K562 (cell line): ENCODE measurements at regions not wholly inside any gene's neighbourhood (a gene's known extent, or its start where the extent isn't known, plus 50 kb on each side); places are given as distances from the start of the nearest gene placed in this dataset.

Experiments
- ATAC-seq: fragments of 200-7000 bp; cut with Tn5 transposase; 3 replicates; pipeline ENCODE4 v1.9.1; 2020; ENCODE audit warnings: moderate library complexity
- BruUV-seq: library from RNA; stranded (reverse); fragments of 400-500 nt; replicated peaks from 2 replicates; lab custom pipeline; 2021; lab: Mats Ljungman, UMichigan
- CTCF ChIA-PET: fragments of 300-600 bp; formaldehyde crosslinking; extraction: SDS; loops from one replicate; lab custom pipeline; 2021; ENCODE audit warnings: low intra/inter-chr PET ratio; lab: Yijun Ruan, JAX
- POLR2A ChIA-PET: fragments of 300-600, 350-650 bp; sonication (Branson Sonifier 250); formaldehyde crosslinking; extraction: SDS; loops from one replicate; lab custom pipeline; 2021; ENCODE audit warnings: antibody characterized with exemption, inconsistent platforms; lab: Yijun Ruan, JAX
- DNase-seq, 4 experiments: peaks; one replicate each; pipeline versions ENCODE4 v3.0.0 to v3.0.0-alpha.2; 2011 to 2018; ENCODE audit warnings: low spot score in 3 of 4, mixed read lengths in 3 of 4; ENCODE audit errors: extremely low read depth in 1 of 4
- FAIRE-seq: peaks from 2 replicates; lab custom pipeline; 2011; peaks lifted over from hg19 to GRCh38; lab: Jason Lieb, UNC
- H2AFZ ChIP-seq: 2 replicates; pipeline ENCODE4 v1.6.0; 2011; ENCODE audit warnings: low read depth, low read length, control low read depth, inconsistent platforms
- H3K27ac ChIP-seq: fragments of 200-600 bp; 3 replicates; pipeline ENCODE4 v1.8.0; 2011; ENCODE audit warnings: low read depth, mild to moderate bottlenecking, control low read depth, inconsistent platforms, low read length, moderate library complexity, mixed read lengths; ENCODE audit errors: extremely low read depth
- H3K27me3 ChIP-seq, 2 experiments: fragments of 300-600 bp in 1 of 2; 2 replicates in 1 of 2; 3 replicates in 1 of 2; pipeline versions ENCODE4 v1.6.0 to v1.8.0; 2011; ENCODE audit warnings: inconsistent platforms in 2 of 2, low read length in 2 of 2, mild to moderate bottlenecking in 1 of 2, mixed read lengths in 1 of 2, moderate library complexity in 1 of 2; ENCODE audit not compliant: control insufficient read depth in 2 of 2, insufficient read depth in 2 of 2
- H3K36me3 ChIP-seq: fragments of 300-600 bp; 3 replicates; pipeline ENCODE4 v1.8.0; 2011; ENCODE audit warnings: mild to moderate bottlenecking, low read length, inconsistent platforms; ENCODE audit not compliant: control insufficient read depth, insufficient read depth
- H3K4me1 ChIP-seq, 2 experiments: fragments of 200-600 bp in 1 of 2; replicated peaks in 1 of 2; 2 replicates in 1 of 2; 3 replicates in 1 of 2; pipeline versions ENCODE4 v1.5.1 to v1.8.0; 2011; ENCODE audit warnings: inconsistent platforms in 2 of 2, low read length in 2 of 2, mild to moderate bottlenecking in 1 of 2, mixed read lengths in 1 of 2, moderate library complexity in 1 of 2; ENCODE audit not compliant: control insufficient read depth in 2 of 2, insufficient read depth in 2 of 2
- H3K4me2 ChIP-seq: 2 replicates; pipeline ENCODE4 v1.6.1; 2011; ENCODE audit warnings: low read length, control low read depth, inconsistent platforms, mixed read lengths; ENCODE audit not compliant: insufficient read depth
- H3K4me3 ChIP-seq: fragments of 200-600 bp; sonication (generic), shearing (Covaris generic); 2 replicates; pipeline ENCODE4 v1.5.1; 2016; ENCODE audit warnings: control low read depth, inconsistent platforms
- H3K79me2 ChIP-seq: fragments of 200-600 bp; 3 replicates; pipeline ENCODE4 v1.8.0; 2011; ENCODE audit warnings: low read length, inconsistent platforms; ENCODE audit not compliant: control insufficient read depth, insufficient read depth
- H3K9ac ChIP-seq, 2 experiments: 2 replicates each; pipeline versions ENCODE4 v1.6.0 to v1.6.1; 2011; ENCODE audit warnings: low read depth in 2 of 2, low read length in 2 of 2, control low read depth in 1 of 2, inconsistent platforms in 1 of 2, mild to moderate bottlenecking in 1 of 2, mixed read lengths in 1 of 2; ENCODE audit not compliant: insufficient read depth in 1 of 2
- H3K9me1 ChIP-seq: one replicate; pipeline ENCODE4 v1.6.0; 2011; ENCODE audit warnings: inconsistent platforms, mild to moderate bottlenecking, low read length, moderate library complexity; ENCODE audit not compliant: control insufficient read depth, insufficient read depth
- H3K9me3 ChIP-seq: replicated peaks from 2 replicates; pipeline ENCODE4 v1.5.1; 2011; ENCODE audit warnings: low read depth, low read length, inconsistent platforms; ENCODE audit not compliant: control insufficient read depth, insufficient read depth
- H4K20me1 ChIP-seq: replicated peaks from 2 replicates; pipeline ENCODE4 v1.6.1; 2011; ENCODE audit warnings: low read length, inconsistent platforms, mixed read lengths; ENCODE audit not compliant: control insufficient read depth, insufficient read depth
- FOXA1 ChIP-seq: fragments of 450-650 bp; IDR thresholded peaks from 2 replicates; pipeline ENCODE4 v1.6.1; 2016; ENCODE audit warnings: mild to moderate bottlenecking, borderline replicate concordance
- GTF2F1 ChIP-seq: IDR thresholded peaks from 2 replicates; pipeline ENCODE4 v1.6.1; 2011; ENCODE audit warnings: low read depth, low read length, improper control_type of control experiment
- HES1 ChIP-seq: fragments of 450-650 bp; IDR thresholded peaks from 2 replicates; pipeline ENCODE4 v1.6.1; 2016; ENCODE audit warnings: low read depth, mild to moderate bottlenecking, moderate library complexity
- KAT2B ChIP-seq: IDR thresholded peaks from one replicate; pipeline ENCODE4 v1.6.1; 2012; ENCODE audit warnings: low read depth, mild to moderate bottlenecking, control low read depth, inconsistent platforms, low read length, moderate library complexity
- NCOA2 ChIP-seq, 2 experiments: fragments of 450-650 bp; IDR thresholded peaks; 2 replicates each; pipeline ENCODE4 v1.6.1; 2018; ENCODE audit warnings: mild to moderate bottlenecking in 2 of 2, moderate library complexity in 1 of 2; ENCODE audit not compliant: partially characterized antibody in 2 of 2
- NONO ChIP-seq, 2 experiments: fragments of 200-400 bp in 1 of 2; fragments of 450-650 bp in 1 of 2; formaldehyde crosslinking in 1 of 2; IDR thresholded peaks; 2 replicates each; pipeline ENCODE4 v1.6.1; 2017; ENCODE audit warnings: low read depth in 2 of 2, mild to moderate bottlenecking in 2 of 2, moderate library complexity in 2 of 2, low read length in 1 of 2
- NR2C2 ChIP-seq, 2 experiments: fragments of 200-800 bp in 1 of 2; sonication (Bioruptor generic) in 1 of 2; sonication (generic) in 1 of 2; formaldehyde crosslinking in 1 of 2; IDR thresholded peaks; 2 replicates each; pipeline versions ENCODE4 v1.6.1 to v1.8.0; 2016 to 2022; ENCODE audit warnings: mild to moderate bottlenecking in 1 of 2, missing compliant biosample characterization in 1 of 2, missing genetic modification characterization in 1 of 2, missing genetic modification reagents in 1 of 2
- POLR2B ChIP-seq: fragments of 450-650 bp; IDR thresholded peaks from 2 replicates; pipeline ENCODE4 v1.6.1; 2018; ENCODE audit warnings: low read depth; ENCODE audit not compliant: partially characterized antibody
- ZNF263 ChIP-seq: sonication (generic); formaldehyde crosslinking; IDR thresholded peaks from 2 replicates; pipeline ENCODE4 v1.8.0; 2022; ENCODE audit warnings: mild to moderate bottlenecking, missing genetic modification reagents, borderline replicate concordance
- WGBS: fragments of 100-300 bp; shearing (Covaris generic); methylation state at CpG from one replicate; pipeline ENCODE4 v1.1.6; 2016; ENCODE audit warnings: low coverage, mixed read lengths; ENCODE audit not compliant: insufficient coverage; ENCODE audit errors: missing lambda C conversion rate; 5-methylcytosine and 5-hydroxymethylcytosine counted together
- in situ Hi-C: fragments of 300-500 bp; cut with MboI; formaldehyde crosslinking; loops from 4 replicates; pipeline ENCODE4 v1.15.0; 2018; ENCODE audit warnings: inconsistent platforms, mixed read lengths
- intact Hi-C: fragments of 100-400 bp; cut with micrococcal nuclease; formaldehyde crosslinking; loops from 2 replicates; pipeline ENCODE4 v1.14.2; 2022
- TF ChIP-seq, protein P1 (sequence below): fragments of 450-650 bp; IDR thresholded peaks from 2 replicates; pipeline ENCODE4 v1.6.1; 2016; ENCODE audit warnings: antibody characterized with exemption
- TF ChIP-seq, protein P2 (sequence below): fragments of 450-650 bp; IDR thresholded peaks from 2 replicates; pipeline ENCODE4 v1.6.1; 2016; ENCODE audit warnings: low read depth

DNA sequence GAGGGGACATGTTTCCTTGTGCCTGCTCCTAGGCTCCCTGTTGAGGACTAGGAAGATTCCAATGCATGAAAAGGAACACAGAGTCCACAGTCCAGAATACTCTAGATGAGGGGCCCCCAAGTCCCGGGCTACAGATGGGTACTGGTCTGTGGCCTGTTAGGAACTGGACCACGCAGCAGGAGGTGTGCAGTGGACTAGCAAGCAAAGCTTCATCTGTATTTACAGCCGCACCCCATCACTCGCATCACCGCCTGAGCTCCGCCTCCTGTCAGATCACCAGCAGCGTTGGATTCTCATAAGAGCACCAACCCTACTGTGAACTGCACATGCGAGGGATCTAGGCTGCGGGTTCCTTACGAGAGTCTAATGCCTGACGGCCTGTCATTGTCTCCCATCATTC is 233.0 kb upstream of the MKLN1 start (continued):
- TF ChIP-seq KAT2B, result no peak
- no peak for TF ChIP-seq HES1
- TF ChIP-seq, protein P1, sequence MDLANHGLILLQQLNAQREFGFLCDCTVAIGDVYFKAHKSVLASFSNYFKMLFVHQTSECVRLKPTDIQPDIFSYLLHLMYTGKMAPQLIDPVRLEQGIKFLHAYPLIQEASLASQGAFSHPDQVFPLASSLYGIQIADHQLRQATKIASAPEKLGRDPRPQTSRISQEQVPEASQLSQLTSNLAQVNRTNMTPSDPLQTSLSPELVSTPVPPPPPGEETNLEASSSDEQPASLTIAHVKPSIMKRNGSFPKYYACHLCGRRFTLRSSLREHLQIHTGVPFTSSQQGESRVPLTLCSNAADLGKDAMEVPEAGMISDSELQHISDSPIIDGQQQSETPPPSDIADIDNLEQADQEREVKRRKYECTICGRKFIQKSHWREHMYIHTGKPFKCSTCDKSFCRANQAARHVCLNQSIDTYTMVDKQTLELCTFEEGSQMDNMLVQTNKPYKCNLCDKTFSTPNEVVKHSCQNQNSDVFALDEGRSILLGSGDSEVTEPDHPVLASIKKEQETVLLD, result no peak
- no peak for TF ChIP-seq GTF2F1
- TF ChIP-seq NR2C2 (CRISPR knock-in tag; IDR thresholded peaks at IDR 0.05), result no peak
- no peak for TF ChIP-seq NR2C2 (tag; IDR thresholded peaks at IDR 0.05)

GRCh38 chr7:131095346-131095745 is 232.3 kb upstream of the MKLN1 start:
- Histone ChIP-seq H2AFZ (no peak overlapping the region), H3K36me3 (no peaks in the 10 kb centered on the region), H3K79me2 (no peaks in the 10 kb centered on the region; the same call in 2 of the 3 replicates), H4K20me1 (0 out of 2 replicates have a peak, but pooled peaks cover 3% of the 10 kb centered on the region), H3K27me3 (no peaks in the 10 kb centered on the region), H3K9me3 (no peaks in the 10 kb centered on the region), H3K4me3 (no peak overlapping the region), H3K9me1 (no peaks in the 10 kb centered on the region), H3K4me1 (no peaks in the 10 kb centered on the region), H3K27ac (no peak overlapping the region), H3K4me2 (no peak overlapping the region), H3K9ac (no peak overlapping the region)
- ChIA-PET POLR2A (interaction anchor here (0.6 to 1.4 kb wide), 2 partner anchors 15 to 83 kb away, joined by 3 to 4 read pairs; no protein-coding TSS in a partner anchor), CTCF (no interaction called here)
- in situ Hi-C loops (no loop called here), intact Hi-C loops (no loop called here)
- BruUV-seq, result no TSS peak
- no peak for ATAC-seq
- no peak for DNase-seq
- no peak for FAIRE-seq
- 69% methylated on average over 7 of the region's 7 CpGs for WGBS
- no peak for TF ChIP-seq FOXA1
- TF ChIP-seq, protein P2, sequence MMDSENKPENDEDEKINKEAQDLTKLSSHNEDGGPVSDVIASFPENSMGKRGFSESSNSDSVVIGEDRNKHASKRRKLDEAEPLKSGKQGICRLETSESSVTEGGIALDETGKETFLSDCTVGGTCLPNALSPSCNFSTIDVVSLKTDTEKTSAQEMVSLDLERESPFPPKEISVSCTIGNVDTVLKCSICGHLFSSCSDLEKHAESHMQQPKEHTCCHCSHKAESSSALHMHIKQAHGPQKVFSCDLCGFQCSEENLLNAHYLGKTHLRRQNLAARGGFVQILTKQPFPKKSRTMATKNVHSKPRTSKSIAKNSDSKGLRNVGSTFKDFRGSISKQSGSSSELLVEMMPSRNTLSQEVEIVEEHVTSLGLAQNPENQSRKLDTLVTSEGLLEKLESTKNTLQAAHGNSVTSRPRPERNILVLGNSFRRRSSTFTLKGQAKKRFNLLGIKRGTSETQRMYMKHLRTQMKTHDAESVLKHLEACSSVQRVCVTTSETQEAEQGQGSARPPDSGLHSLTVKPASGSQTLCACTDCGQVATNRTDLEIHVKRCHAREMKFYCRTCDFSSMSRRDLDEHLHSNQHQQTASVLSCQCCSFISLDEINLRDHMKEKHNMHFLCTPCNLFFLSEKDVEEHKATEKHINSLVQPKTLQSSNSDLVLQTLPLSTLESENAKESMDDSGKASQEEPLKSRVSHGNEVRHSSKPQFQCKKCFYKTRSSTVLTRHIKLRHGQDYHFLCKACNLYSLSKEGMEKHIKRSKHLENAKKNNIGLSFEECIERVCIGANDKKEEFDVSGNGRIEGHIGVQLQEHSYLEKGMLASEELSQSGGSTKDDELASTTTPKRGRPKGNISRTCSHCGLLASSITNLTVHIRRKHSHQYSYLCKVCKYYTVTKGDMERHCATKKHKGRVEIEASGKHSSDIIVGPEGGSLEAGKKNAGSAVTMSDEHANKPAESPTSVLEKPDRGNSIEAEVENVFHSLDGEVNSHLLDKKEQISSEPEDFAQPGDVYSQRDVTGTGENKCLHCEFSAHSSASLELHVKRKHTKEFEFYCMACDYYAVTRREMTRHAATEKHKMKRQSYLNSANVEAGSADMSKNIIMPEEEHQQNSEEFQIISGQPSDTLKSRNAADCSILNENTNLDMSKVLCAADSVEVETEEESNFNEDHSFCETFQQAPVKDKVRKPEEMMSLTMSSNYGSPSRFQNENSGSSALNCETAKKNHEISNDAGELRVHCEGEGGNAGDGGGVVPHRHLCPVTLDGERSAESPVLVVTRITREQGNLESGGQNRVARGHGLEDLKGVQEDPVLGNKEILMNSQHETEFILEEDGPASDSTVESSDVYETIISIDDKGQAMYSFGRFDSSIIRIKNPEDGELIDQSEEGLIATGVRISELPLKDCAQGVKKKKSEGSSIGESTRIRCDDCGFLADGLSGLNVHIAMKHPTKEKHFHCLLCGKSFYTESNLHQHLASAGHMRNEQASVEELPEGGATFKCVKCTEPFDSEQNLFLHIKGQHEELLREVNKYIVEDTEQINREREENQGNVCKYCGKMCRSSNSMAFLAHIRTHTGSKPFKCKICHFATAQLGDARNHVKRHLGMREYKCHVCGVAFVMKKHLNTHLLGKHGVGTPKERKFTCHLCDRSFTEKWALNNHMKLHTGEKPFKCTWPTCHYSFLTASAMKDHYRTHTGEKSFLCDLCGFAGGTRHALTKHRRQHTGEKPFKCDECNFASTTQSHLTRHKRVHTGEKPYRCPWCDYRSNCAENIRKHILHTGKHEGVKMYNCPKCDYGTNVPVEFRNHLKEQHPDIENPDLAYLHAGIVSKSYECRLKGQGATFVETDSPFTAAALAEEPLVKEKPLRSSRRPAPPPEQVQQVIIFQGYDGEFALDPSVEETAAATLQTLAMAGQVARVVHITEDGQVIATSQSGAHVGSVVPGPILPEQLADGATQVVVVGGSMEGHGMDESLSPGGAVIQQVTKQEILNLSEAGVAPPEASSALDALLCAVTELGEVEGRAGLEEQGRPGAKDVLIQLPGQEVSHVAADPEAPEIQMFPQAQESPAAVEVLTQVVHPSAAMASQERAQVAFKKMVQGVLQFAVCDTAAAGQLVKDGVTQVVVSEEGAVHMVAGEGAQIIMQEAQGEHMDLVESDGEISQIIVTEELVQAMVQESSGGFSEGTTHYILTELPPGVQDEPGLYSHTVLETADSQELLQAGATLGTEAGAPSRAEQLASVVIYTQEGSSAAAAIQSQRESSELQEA, result no peak
- no peak for TF ChIP-seq ZNF263
- TF ChIP-seq POLR2B, result no peak
- TF ChIP-seq NONO (IDR thresholded peaks at IDR 0.05; ENCODE audit: low read depth in 2 of 2, low read length in 1 of 2), result no peak
- no peak for TF ChIP-seq NCOA2 (IDR thresholded peaks at IDR 0.05; ENCODE audit: partially characterized antibody in 2 of 2)
